MG63 (cell line): ENCODE measurements at regions not wholly inside any gene's neighbourhood (a gene's known extent, or its start where the extent isn't known, plus 50 kb on each side); places are given as distances from the start of the nearest gene placed in this dataset.

Experiments used
- DNase-seq: peaks from one replicate; pipeline ENCODE4 v3.0.0-alpha.2; 2020
- H3K27me3 ChIP-seq: fragments of 250-450 bp; sonication (Bioruptor Pico); 2 replicates; pipeline ENCODE4 v1.5.1; 2020; ENCODE audit warnings: mild to moderate bottlenecking, moderate library complexity
- H3K36me3 ChIP-seq: fragments of 250-450 bp; sonication (Bioruptor Pico); 2 replicates; pipeline ENCODE4 v1.5.1; 2020; ENCODE audit warnings: mild to moderate bottlenecking, moderate library complexity
- H3K4me3 ChIP-seq: fragments of 250-450 bp; sonication (Bioruptor Pico); 2 replicates; pipeline ENCODE4 v1.5.1; 2020; ENCODE audit warnings: mild to moderate bottlenecking, moderate library complexity
- H3K9me3 ChIP-seq: fragments of 250-450 bp; sonication (Bioruptor Pico); 2 replicates; pipeline ENCODE4 v1.5.1; 2020; ENCODE audit warnings: mild to moderate bottlenecking, moderate library complexity

- no peaks in the 10 kb centered on the region for H3K9me3 ChIP-seq
- no peak for DNase-seq
- H3K4me3 ChIP-seq: no peak overlapping the region
- no peaks in the 10 kb centered on the region for H3K27me3 ChIP-seq
- H3K36me3 ChIP-seq: no peaks in the 10 kb centered on the region
These were observed 519.2 kb downstream of the TCERG1L start for GRCh38 chr10:130792096-130792845.

GRCh38 chr10:130795819-130796218 lies 515.7 kb downstream of the TCERG1L start:
- Histone ChIP-seq H3K36me3 (no peaks in the 10 kb centered on the region), H3K4me3 (no peak overlapping the region), H3K9me3 (no peaks in the 10 kb centered on the region), H3K27me3 (no peaks in the 10 kb centered on the region)
- DNase-seq: no peak

DNA sequence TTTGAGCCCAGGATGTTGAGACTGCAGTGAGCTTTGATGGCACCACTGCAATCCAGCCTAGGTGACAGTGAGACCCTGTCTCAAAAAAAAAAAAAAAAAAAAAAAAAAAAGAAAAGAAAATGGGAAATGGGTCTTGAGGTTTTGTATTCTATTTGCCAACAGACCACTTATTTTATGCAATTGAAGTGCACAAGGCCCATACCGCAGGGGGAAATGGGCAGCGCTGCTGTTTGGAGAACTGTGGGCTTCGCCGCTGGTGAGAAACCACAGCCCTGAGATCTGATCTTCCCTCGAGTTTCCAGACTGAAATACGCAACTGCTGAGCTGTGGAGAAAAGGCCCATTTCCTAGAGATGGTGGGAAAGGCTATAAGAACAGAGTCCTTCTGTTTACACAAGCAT lies 512.0 kb downstream of the TCERG1L start:
- Histone ChIP-seq H3K9me3 (no peaks in the 10 kb centered on the region), H3K4me3 (no peak overlapping the region), H3K36me3 (no peaks in the 10 kb centered on the region), H3K27me3 (no peaks in the 10 kb centered on the region)
- no peak for DNase-seq

DNA sequence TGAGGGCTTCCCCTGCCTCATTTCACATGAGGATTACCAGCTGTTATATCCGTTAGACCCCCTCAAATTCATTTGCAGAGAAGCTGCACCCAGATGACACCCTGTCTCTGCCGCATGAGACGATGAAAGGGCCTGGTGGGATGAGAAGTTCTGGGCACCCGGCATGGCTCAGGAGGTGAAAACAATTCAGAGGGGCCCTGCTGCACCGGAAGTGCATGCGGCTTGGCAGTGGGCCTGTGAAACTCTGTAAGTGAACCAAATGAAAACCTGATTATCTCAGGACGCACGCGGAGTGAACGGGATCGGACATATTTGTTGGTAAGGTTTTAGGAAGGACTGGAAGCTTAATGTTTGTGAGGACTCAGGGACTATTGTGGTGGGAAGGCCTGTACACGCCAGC lies 511.2 kb downstream of the TCERG1L start:
- Histone ChIP-seq H3K27me3 (no peaks in the 10 kb centered on the region), H3K4me3 (no peak overlapping the region), H3K36me3 (no peaks in the 10 kb centered on the region), H3K9me3 (no peaks in the 10 kb centered on the region)
- no peak for DNase-seq

- H3K9me3 ChIP-seq: no peaks in the 10 kb centered on the region
- H3K27me3 ChIP-seq: no peaks in the 10 kb centered on the region
- no peaks in the 10 kb centered on the region for H3K36me3 ChIP-seq
- no peak for DNase-seq
- no peak overlapping the region for H3K4me3 ChIP-seq
These were observed 510.2 kb downstream of the TCERG1L start for GRCh38 chr10:130801276-130801675.

DNA sequence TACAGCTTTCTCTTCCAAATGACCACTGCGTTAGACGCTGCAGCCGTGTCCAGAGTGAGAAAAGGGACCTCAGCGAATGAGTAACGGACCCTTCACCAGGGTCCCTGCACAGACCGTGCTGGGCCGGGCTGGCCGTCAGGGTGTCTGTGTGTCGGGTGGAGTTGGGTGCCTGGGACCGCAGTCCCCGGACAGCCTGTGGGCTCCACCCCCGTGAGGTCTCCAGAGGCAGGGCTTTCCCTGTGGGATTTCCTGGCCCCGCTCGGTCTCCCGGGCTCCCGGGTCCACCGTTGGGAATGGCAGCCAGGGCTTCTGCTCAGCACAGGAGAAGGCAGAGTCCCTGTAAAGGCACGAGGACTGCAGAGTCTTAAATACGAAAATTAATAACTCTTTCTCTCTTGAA lies 509.7 kb downstream of the TCERG1L start:
- DNase-seq: no peak
- H3K9me3 ChIP-seq: no peaks in the 10 kb centered on the region

DNA sequence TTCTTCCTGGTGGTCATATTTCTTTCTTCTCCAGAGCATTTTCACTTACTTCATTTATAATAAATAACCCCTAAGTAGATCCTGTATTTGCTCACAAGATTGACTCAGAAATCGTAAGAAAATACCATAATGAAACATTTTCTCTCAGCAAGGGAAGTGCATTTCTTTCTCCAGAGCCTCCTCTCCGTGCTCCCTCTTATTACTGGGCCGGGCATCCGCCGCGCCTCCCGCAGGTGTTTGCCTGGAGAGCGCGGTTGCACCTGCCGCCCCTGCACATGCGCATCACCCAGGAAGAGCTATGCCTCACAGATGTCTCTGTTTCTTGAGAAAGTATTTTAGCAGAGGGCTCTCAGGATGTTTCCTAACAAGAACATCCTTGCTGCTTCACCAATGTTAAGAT lies 509.2 kb downstream of the TCERG1L start:
- Histone ChIP-seq H3K4me3 (no peak overlapping the region), H3K9me3 (no peaks in the 10 kb centered on the region), H3K36me3 (no peaks in the 10 kb centered on the region), H3K27me3 (no peaks in the 10 kb centered on the region)
- no peak for DNase-seq

More for the DNA sequence above, 509.7 kb downstream of the TCERG1L start:
- no peak overlapping the region for H3K4me3 ChIP-seq
- H3K36me3 ChIP-seq: no peaks in the 10 kb centered on the region
- H3K27me3 ChIP-seq: no peaks in the 10 kb centered on the region

- Histone ChIP-seq H3K27me3 (no peaks in the 10 kb centered on the region), H3K36me3 (no peaks in the 10 kb centered on the region), H3K4me3 (no peak overlapping the region), H3K9me3 (no peaks in the 10 kb centered on the region)
- no peak for DNase-seq
These were observed 507.2 kb downstream of the TCERG1L start for GRCh38 chr10:130804281-130804680.

GRCh38 chr10:130804778-130805634 lies 506.5 kb downstream of the TCERG1L start:
- Histone ChIP-seq H3K4me3 (no peak overlapping the region), H3K27me3 (no peaks in the 10 kb centered on the region), H3K36me3 (no peaks in the 10 kb centered on the region), H3K9me3 (no peaks in the 10 kb centered on the region)
- DNase-seq: no peak

GRCh38 chr10:130805635-130806030 lies 505.9 kb downstream of the TCERG1L start:
- DNase-seq: no peak
- no peaks in the 10 kb centered on the region for H3K9me3 ChIP-seq
- no peak overlapping the region for H3K4me3 ChIP-seq
- no peaks in the 10 kb centered on the region for H3K36me3 ChIP-seq
- H3K27me3 ChIP-seq: no peaks in the 10 kb centered on the region

DNA sequence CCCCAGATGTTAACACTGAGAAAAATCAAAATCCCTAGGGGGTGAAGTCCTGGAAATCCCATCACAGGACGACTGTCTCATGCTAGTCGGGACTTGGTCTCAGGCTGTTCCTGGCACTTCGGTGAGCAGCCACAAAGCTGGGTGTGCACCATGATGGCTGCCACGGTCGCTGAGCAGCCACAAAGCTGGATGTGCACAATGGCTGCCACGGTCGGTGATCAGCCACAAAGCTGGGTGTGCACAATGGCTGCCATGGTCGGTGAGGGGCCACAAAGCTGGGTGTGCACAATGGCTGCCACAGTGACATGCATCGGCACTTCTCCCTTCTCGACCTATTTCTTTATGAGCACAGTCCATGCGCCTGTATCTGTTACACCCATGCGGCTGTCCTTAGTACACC lies 505.1 kb downstream of the TCERG1L start:
- no peak overlapping the region for H3K4me3 ChIP-seq
- H3K9me3 ChIP-seq: no peaks in the 10 kb centered on the region
- no peak for DNase-seq
- H3K27me3 ChIP-seq: no peaks in the 10 kb centered on the region
- no peaks in the 10 kb centered on the region for H3K36me3 ChIP-seq

GRCh38 chr10:130807096-130807495 lies 504.4 kb downstream of the TCERG1L start:
- Histone ChIP-seq H3K27me3 (no peaks in the 10 kb centered on the region), H3K36me3 (no peaks in the 10 kb centered on the region), H3K4me3 (no peak overlapping the region), H3K9me3 (no peaks in the 10 kb centered on the region)
- DNase-seq: no peak

DNA sequence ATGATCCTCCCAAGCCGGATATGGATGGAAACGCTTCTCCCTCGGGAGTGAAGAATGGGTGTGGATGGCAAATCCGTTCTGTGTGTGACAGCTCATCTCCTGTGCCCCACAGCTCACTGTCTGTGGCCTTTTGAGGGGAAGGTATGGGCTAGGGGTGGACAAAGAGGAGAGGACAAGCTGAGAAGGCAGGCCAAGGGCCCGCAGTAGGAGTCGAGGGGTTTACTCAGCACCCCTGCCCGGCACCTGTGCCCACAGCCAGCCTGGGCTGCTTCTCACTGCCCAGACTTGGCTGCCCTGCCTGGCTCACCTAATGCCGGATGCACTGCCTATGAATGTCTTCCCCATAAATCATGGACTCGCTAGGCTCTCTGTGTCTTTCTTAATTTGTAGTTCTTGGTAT lies 503.8 kb downstream of the TCERG1L start:
- Histone ChIP-seq H3K36me3 (no peaks in the 10 kb centered on the region), H3K27me3 (no peaks in the 10 kb centered on the region), H3K9me3 (no peaks in the 10 kb centered on the region), H3K4me3 (no peak overlapping the region)
- no peak for DNase-seq

GRCh38 chr10:130808243-130808642 lies 503.3 kb downstream of the TCERG1L start:
- Histone ChIP-seq H3K9me3 (no peaks in the 10 kb centered on the region), H3K27me3 (no peaks in the 10 kb centered on the region), H3K4me3 (no peak overlapping the region), H3K36me3 (no peaks in the 10 kb centered on the region)
- no peak for DNase-seq

DNA sequence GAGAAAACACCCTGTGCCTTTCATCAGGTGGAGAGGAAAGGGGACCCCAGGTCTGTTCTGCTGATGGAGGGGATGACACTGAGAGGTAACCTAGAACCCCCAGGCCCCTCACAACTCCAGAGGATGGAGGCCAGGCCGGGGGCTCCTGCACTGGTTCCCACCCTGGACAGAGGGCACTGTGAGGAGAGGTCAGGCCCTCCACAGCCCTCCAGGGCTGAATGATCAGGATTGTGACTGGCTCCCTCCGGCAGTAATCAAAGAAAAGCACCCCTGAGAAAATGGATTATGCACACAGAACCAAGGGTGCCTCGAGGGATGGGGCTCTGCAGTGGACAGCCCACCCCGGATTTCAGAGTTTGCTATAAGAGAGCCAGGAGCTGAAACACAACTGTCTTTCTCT lies 502.8 kb downstream of the TCERG1L start:
- no peaks in the 10 kb centered on the region for H3K9me3 ChIP-seq
- no peak for DNase-seq
- H3K27me3 ChIP-seq: no peaks in the 10 kb centered on the region
- no peaks in the 10 kb centered on the region for H3K36me3 ChIP-seq
- H3K4me3 ChIP-seq: no peak overlapping the region

DNA sequence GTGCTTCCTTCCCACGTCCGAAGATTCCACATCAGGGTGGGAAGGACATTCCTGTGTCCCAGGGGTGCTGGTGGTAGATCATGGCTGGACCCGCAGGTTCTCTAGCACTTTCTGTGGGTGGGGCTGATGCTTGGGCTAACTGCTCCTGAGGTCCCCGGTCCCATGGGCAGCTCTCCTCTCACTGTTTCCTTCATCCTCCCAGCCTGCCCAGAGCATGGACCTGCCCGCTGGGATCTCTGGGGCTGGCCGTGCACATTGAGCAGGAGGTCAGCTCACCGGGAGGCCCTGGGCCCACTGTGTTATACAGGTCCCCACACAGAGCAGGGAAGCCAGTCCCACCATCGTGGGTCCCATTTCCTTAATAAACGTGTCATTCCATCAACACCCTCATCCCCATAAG lies 502.3 kb downstream of the TCERG1L start:
- Histone ChIP-seq H3K4me3 (no peak overlapping the region), H3K9me3 (no peaks in the 10 kb centered on the region), H3K36me3 (no peaks in the 10 kb centered on the region), H3K27me3 (no peaks in the 10 kb centered on the region)
- no peak for DNase-seq

- no peaks in the 10 kb centered on the region for H3K9me3 ChIP-seq
- no peaks in the 10 kb centered on the region for H3K36me3 ChIP-seq
- DNase-seq: peak; percentile 15
- no peak overlapping the region for H3K4me3 ChIP-seq
- no peaks in the 10 kb centered on the region for H3K27me3 ChIP-seq
These were observed 501.6 kb downstream of the TCERG1L start for GRCh38 chr10:130809761-130810515.
